ENCODE measurements at regions not wholly inside any gene's neighbourhood (a gene's known extent, or its start where the extent isn't known, plus 50 kb on each side); places are given as distances from the start of the nearest gene placed in this dataset.

DNA sequence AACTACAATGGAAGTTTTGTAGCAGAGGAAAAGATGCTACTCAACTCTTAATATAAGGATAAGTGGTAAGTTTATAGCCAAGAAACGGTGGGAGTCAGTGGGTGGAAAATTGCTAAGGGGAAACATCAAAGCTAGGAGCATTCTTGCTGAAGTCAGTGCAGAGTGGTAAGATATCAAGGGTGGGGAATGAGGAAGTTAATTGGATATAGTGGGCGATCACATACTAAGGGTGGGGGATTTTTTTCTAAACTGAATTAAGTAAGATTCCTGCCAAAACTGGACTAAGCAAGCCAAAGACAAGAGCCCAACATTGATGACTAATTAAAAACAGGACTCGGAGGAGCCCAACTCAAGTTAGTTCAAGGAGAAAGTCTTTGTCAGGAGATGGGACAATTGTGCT, 525.4 kb downstream of the CCDC85A start:
- WGBS, 2 donors: 60 to 73% methylated on average over 3 of the region's 3 CpGs
- no peak for DNase-seq
- Histone ChIP-seq H3K36me3 (no peaks in the 10 kb centered on the region), H3K27ac (no peak overlapping the region), H3K4me1 (no peaks in the 10 kb centered on the region), H3K9me3 (no peaks in the 10 kb centered on the region), H3K27me3 (no peaks in the 10 kb centered on the region), H3K4me3 (no peak overlapping the region)
- TF ChIP-seq CTCF (IDR thresholded peaks at IDR 0.05) (no peak), POLR2A (IDR thresholded peaks at IDR 0.05) (no peak)
- intact Hi-C loops (cut with DNase I): no loop called here

DNA sequence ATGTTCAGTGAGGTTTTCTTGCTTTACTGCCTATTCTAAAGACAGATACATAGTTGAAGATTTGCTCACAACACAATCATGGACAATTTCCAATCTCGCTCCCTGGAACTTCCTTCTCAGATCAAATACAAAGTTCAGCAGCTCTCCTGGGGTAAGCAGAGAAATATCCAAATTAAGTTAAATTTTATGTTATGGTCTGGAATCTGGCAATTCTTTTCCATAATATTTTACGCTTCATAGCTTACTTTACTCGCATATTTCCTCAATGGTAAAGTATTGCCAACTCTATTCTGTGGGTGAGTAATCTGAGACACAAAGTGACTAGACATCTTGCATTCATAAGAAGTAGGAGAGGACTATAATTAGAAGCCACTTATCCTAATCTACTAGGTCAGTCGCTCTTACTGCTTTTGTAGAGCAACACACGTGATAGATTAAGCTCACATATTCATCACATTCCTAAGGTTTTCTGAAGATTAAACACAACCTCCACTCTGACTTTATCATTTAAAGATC, 529.4 kb downstream of the CCDC85A start:
- H3K4me3 ChIP-seq: no peak overlapping the region
- TF ChIP-seq CTCF (IDR thresholded peaks at IDR 0.05) (no peak), POLR2A (IDR thresholded peaks at IDR 0.05) (no peak)
- intact Hi-C loops (cut with DNase I): no loop called here
- no peak overlapping the region for H3K27ac ChIP-seq
- H3K9me3 ChIP-seq: no peaks in the 10 kb centered on the region
- DNase-seq: no peak
- H3K27me3 ChIP-seq: no peaks in the 10 kb centered on the region
- no peaks in the 10 kb centered on the region for H3K4me1 ChIP-seq
- H3K36me3 ChIP-seq: no peaks in the 10 kb centered on the region
- WGBS, 2 donors: 72 to 74% methylated on average over 5 of the region's 5 CpGs

DNA sequence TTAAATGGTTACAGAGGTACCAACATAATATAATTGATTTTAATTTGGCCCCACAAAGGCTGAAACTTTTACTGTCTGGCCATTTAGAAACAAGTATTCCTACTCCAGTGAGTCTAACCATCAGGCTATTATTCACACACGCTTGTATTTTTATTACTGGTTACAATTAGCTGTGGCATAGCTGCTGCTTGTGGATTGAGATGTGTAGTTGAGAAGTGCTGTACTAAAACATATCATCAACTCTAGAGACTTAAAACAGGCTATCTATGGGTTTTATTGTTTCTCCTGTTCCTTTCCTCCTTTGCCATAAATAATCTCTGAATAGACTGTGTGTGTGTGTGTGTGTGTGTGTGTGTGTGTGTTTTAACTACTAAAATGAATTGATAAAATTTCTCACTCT, 530.2 kb downstream of the CCDC85A start:
- WGBS, 2 donors: 76 to 100% methylated on average over 1 of the region's 1 CpG
- TF ChIP-seq CTCF (IDR thresholded peaks at IDR 0.05) (no peak), POLR2A (IDR thresholded peaks at IDR 0.05) (no peak)

GRCh38 chr2:56714400-56714799, 530.6 kb downstream of the CCDC85A start:
- Histone ChIP-seq H3K27me3 (no peaks in the 10 kb centered on the region), H3K4me3 (no peak overlapping the region), H3K36me3 (no peaks in the 10 kb centered on the region), H3K27ac (no peak overlapping the region), H3K4me1 (no peaks in the 10 kb centered on the region), H3K9me3 (no peaks in the 10 kb centered on the region)
- TF ChIP-seq CTCF (IDR thresholded peaks at IDR 0.05) (no peak), POLR2A (IDR thresholded peaks at IDR 0.05) (no peak)
- intact Hi-C loops (cut with DNase I): no loop called here
- DNase-seq: no peak
- 62 to 64% methylated on average over 7 of the region's 7 CpGs for WGBS, 2 donors

More for the DNA sequence above, 530.2 kb downstream of the CCDC85A start:
- no peaks in the 10 kb centered on the region for H3K36me3 ChIP-seq
- H3K27me3 ChIP-seq: no peaks in the 10 kb centered on the region
- intact Hi-C loops (cut with DNase I): no loop called here
- H3K9me3 ChIP-seq: no peaks in the 10 kb centered on the region
- no peak overlapping the region for H3K27ac ChIP-seq
- DNase-seq: no peak
- H3K4me3 ChIP-seq: no peak overlapping the region
- no peaks in the 10 kb centered on the region for H3K4me1 ChIP-seq

GRCh38 chr2:56715683-56716082, 531.9 kb downstream of the CCDC85A start:
- intact Hi-C loops (cut with DNase I): no loop called here
- WGBS, 2 donors: 29 to 31% methylated on average over 3 of the region's 3 CpGs
- H3K36me3 ChIP-seq: no peaks in the 10 kb centered on the region
- no peaks in the 10 kb centered on the region for H3K9me3 ChIP-seq
- H3K4me1 ChIP-seq: no peaks in the 10 kb centered on the region
- H3K27me3 ChIP-seq: no peaks in the 10 kb centered on the region
- no peak for DNase-seq
- H3K4me3 ChIP-seq: no peak overlapping the region
- H3K27ac ChIP-seq: no peak overlapping the region
- TF ChIP-seq POLR2A (IDR thresholded peaks at IDR 0.05) (no peak), CTCF (IDR thresholded peaks at IDR 0.05) (no peak)

Data from esophagus squamous epithelium (tissue), 5 donors.